ENCODE measurements at regions not wholly inside any gene's neighbourhood (a gene's known extent, or its start where the extent isn't known, plus 50 kb on each side); places are given as distances from the start of the nearest gene placed in this dataset.

- no peak for DNase-seq
- Histone ChIP-seq H3K27ac (ENCODE audit: low read length) (no peak overlapping the region), H3K36me3 (ENCODE audit: control insufficient read depth, insufficient read depth, low read length) (no peaks in the 10 kb centered on the region), H3K4me1 (ENCODE audit: control insufficient read depth, insufficient read depth, low read length) (no peaks in the 10 kb centered on the region), H3K27me3 (ENCODE audit: control insufficient read depth, insufficient read depth, low read length) (no peaks in the 10 kb centered on the region), H3K9me3 (replicated peaks; ENCODE audit: control insufficient read depth, low read depth, low read length) (no peaks in the 10 kb centered on the region), H3K4me3 (ENCODE audit: low read length) (no peak overlapping the region)
- no CpG with 5 or more reads among the region's 1 CpG for WGBS (ENCODE audit: insufficient coverage)
Observed at GRCh38 chr5:123800640-123801039, 288.7 kb downstream of the CSNK1G3 start.

GRCh38 chr5:123795688-123796087 is 283.7 kb downstream of the CSNK1G3 start:
- H3K36me3 ChIP-seq (ENCODE audit: control insufficient read depth, insufficient read depth, low read length) = no peaks in the 10 kb centered on the region
- no peaks in the 10 kb centered on the region for H3K4me1 ChIP-seq (ENCODE audit: control insufficient read depth, insufficient read depth, low read length)
- no peaks in the 10 kb centered on the region for H3K9me3 ChIP-seq (replicated peaks; ENCODE audit: control insufficient read depth, low read depth, low read length)
- no peak overlapping the region for H3K4me3 ChIP-seq (ENCODE audit: low read length)
- no peaks in the 10 kb centered on the region for H3K27me3 ChIP-seq (ENCODE audit: control insufficient read depth, insufficient read depth, low read length)
- DNase-seq = no peak
- WGBS (ENCODE audit: insufficient coverage) = no CpG with 5 or more reads among the region's 3 CpGs
- no peak overlapping the region for H3K27ac ChIP-seq (ENCODE audit: low read length)

- Histone ChIP-seq H3K4me3 (ENCODE audit: low read length) (no peak overlapping the region), H3K27me3 (ENCODE audit: control insufficient read depth, insufficient read depth, low read length) (no peaks in the 10 kb centered on the region), H3K9me3 (replicated peaks; ENCODE audit: control insufficient read depth, low read depth, low read length) (peaks cover 12% of the 10 kb centered on the region), H3K36me3 (ENCODE audit: control insufficient read depth, insufficient read depth, low read length) (no peaks in the 10 kb centered on the region), H3K4me1 (ENCODE audit: control insufficient read depth, insufficient read depth, low read length) (peaks cover 12% of the 10 kb centered on the region), H3K27ac (ENCODE audit: low read length) (no peak overlapping the region)
- WGBS (ENCODE audit: insufficient coverage) = no CpG with 5 or more reads among the region's 2 CpGs
- no peak for DNase-seq
Observed at GRCh38 chr5:123790226-123790625, 278.2 kb downstream of the CSNK1G3 start.

- H3K4me1 ChIP-seq (ENCODE audit: control insufficient read depth, insufficient read depth, low read length) = peaks cover 14% of the 10 kb centered on the region
- H3K27ac ChIP-seq (ENCODE audit: low read length) = no peak overlapping the region
- no peak overlapping the region for H3K4me3 ChIP-seq (ENCODE audit: low read length)
- H3K9me3 ChIP-seq (replicated peaks; ENCODE audit: control insufficient read depth, low read depth, low read length) = peaks cover 12% of the 10 kb centered on the region
- no peaks in the 10 kb centered on the region for H3K36me3 ChIP-seq (ENCODE audit: control insufficient read depth, insufficient read depth, low read length)
- no peaks in the 10 kb centered on the region for H3K27me3 ChIP-seq (ENCODE audit: control insufficient read depth, insufficient read depth, low read length)
- peak; percentile 61 for DNase-seq
Observed at GRCh38 chr5:123787635-123788034, 275.7 kb downstream of the CSNK1G3 start.

DNA sequence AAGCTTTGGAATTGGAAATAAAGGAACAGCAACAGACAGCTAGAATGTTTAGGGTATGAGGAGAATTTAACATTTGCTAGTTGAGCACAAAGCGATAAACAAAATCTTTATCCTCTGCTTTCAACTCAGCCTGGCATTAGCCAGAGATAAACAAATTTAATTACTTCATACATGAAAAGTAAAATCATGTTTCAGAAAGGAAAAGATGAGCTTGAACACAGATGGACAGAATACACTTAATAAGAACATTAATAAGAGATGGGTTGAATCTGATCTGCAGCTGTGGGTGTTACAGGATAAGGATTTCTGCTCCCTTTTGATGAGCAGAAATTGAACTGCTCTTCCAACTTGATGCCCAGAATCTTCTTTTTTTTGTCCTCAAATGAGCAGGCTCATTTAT is 275.2 kb downstream of the CSNK1G3 start:
- no peak overlapping the region for H3K4me3 ChIP-seq (ENCODE audit: low read length)
- no CpG with 5 or more reads among the region's 1 CpG for WGBS (ENCODE audit: insufficient coverage)
- DNase-seq = no peak
- H3K9me3 ChIP-seq (replicated peaks; ENCODE audit: control insufficient read depth, low read depth, low read length) = peaks cover 12% of the 10 kb centered on the region
- no peak overlapping the region for H3K27ac ChIP-seq (ENCODE audit: low read length)
- peaks cover 14% of the 10 kb centered on the region for H3K4me1 ChIP-seq (ENCODE audit: control insufficient read depth, insufficient read depth, low read length)
- H3K36me3 ChIP-seq (ENCODE audit: control insufficient read depth, insufficient read depth, low read length) = no peaks in the 10 kb centered on the region
- no peaks in the 10 kb centered on the region for H3K27me3 ChIP-seq (ENCODE audit: control insufficient read depth, insufficient read depth, low read length)

- Histone ChIP-seq H3K27me3 (ENCODE audit: control insufficient read depth, insufficient read depth, low read length) (no peaks in the 10 kb centered on the region), H3K4me3 (ENCODE audit: low read length) (no peak overlapping the region), H3K36me3 (ENCODE audit: control insufficient read depth, insufficient read depth, low read length) (no peaks in the 10 kb centered on the region), H3K27ac (ENCODE audit: low read length) (peak overlapping the region; percentile 87), H3K9me3 (replicated peaks; ENCODE audit: control insufficient read depth, low read depth, low read length) (peaks cover 12% of the 10 kb centered on the region), H3K4me1 (ENCODE audit: control insufficient read depth, insufficient read depth, low read length) (peaks cover 14% of the 10 kb centered on the region)
- no CpG with 5 or more reads among the region's 5 CpGs for WGBS (ENCODE audit: insufficient coverage)
- no peak for DNase-seq
Observed at GRCh38 chr5:123786411-123786810, 274.4 kb downstream of the CSNK1G3 start.

DNA sequence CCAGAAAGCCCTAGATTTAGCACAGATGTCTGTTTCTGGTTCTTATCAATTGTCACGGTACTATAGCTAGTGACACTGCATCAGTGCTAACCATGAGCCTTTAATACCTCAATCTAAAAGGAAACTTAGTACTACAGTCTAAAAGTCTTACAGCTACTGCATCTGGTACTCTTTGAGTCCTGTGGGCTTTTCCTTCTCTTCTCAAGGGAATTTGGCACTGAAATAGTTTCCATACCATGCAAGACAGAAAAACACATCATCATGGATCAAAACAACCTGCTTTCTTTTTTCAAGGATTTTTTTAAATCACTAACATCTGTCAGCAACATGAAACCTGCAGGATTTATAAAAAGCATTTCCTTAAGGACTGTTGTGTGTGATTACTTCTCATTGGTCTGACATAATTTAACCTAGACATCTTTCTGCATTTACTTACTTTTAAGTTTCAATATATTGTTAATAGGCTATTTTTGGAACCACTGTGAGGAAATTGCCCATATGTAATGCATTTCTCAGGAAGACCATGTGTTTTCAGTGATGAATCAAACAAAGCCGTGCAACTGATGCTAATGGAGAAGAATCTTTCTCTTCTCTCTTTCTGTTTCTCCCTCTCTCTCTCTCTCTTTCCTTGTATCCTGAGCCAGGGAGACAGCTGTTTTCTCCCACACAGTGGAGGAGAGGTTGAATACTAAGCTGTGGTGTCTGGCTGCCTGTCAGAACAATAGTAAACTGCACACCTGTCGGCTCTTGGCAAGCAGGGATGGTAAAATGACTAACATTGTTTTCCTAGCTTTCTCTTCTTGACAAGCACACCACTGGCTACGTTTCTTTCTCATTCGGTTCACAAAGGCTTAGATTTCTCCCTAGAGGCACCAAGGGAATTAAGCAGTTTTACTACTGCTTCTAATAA is 273.4 kb downstream of the CSNK1G3 start:
- no peaks in the 10 kb centered on the region for H3K27me3 ChIP-seq (ENCODE audit: control insufficient read depth, insufficient read depth, low read length)
- no CpG with 5 or more reads among the region's 5 CpGs for WGBS (ENCODE audit: insufficient coverage)
- peak; percentile 95 for DNase-seq
- H3K4me3 ChIP-seq (ENCODE audit: low read length) = peak overlapping the region; percentile 1
- H3K4me1 ChIP-seq (ENCODE audit: control insufficient read depth, insufficient read depth, low read length) = peaks cover 14% of the 10 kb centered on the region
- no peaks in the 10 kb centered on the region for H3K36me3 ChIP-seq (ENCODE audit: control insufficient read depth, insufficient read depth, low read length)
- H3K9me3 ChIP-seq (replicated peaks; ENCODE audit: control insufficient read depth, low read depth, low read length) = peaks cover 12% of the 10 kb centered on the region
- H3K27ac ChIP-seq (ENCODE audit: low read length) = peak overlapping the region; percentile 87

GRCh38 chr5:123783421-123783820 is 271.4 kb downstream of the CSNK1G3 start:
- Histone ChIP-seq H3K27ac (ENCODE audit: low read length) (no peak overlapping the region), H3K9me3 (replicated peaks; ENCODE audit: control insufficient read depth, low read depth, low read length) (no peaks in the 10 kb centered on the region), H3K36me3 (ENCODE audit: control insufficient read depth, insufficient read depth, low read length) (no peaks in the 10 kb centered on the region), H3K27me3 (ENCODE audit: control insufficient read depth, insufficient read depth, low read length) (no peaks in the 10 kb centered on the region), H3K4me1 (ENCODE audit: control insufficient read depth, insufficient read depth, low read length) (peaks cover 14% of the 10 kb centered on the region), H3K4me3 (ENCODE audit: low read length) (no peak overlapping the region)
- DNase-seq = peak; percentile 64
- no CpG with 5 or more reads among the region's 1 CpG for WGBS (ENCODE audit: insufficient coverage)

GRCh38 chr5:123778641-123779040 is 266.7 kb downstream of the CSNK1G3 start:
- no peaks in the 10 kb centered on the region for H3K9me3 ChIP-seq (replicated peaks; ENCODE audit: control insufficient read depth, low read depth, low read length)
- no peak overlapping the region for H3K4me3 ChIP-seq (ENCODE audit: low read length)
- no peaks in the 10 kb centered on the region for H3K4me1 ChIP-seq (ENCODE audit: control insufficient read depth, insufficient read depth, low read length)
- no peaks in the 10 kb centered on the region for H3K36me3 ChIP-seq (ENCODE audit: control insufficient read depth, insufficient read depth, low read length)
- no peaks in the 10 kb centered on the region for H3K27me3 ChIP-seq (ENCODE audit: control insufficient read depth, insufficient read depth, low read length)
- H3K27ac ChIP-seq (ENCODE audit: low read length) = no peak overlapping the region
- no peak for DNase-seq
- 92% methylated on average over 5 of the region's 7 CpGs for WGBS (ENCODE audit: insufficient coverage)

- Histone ChIP-seq H3K27ac (ENCODE audit: low read length) (no peak overlapping the region), H3K9me3 (replicated peaks; ENCODE audit: control insufficient read depth, low read depth, low read length) (peaks cover 8% of the 10 kb centered on the region), H3K27me3 (ENCODE audit: control insufficient read depth, insufficient read depth, low read length) (peaks cover 3% of the 10 kb centered on the region), H3K36me3 (ENCODE audit: control insufficient read depth, insufficient read depth, low read length) (no peaks in the 10 kb centered on the region), H3K4me3 (ENCODE audit: low read length) (no peak overlapping the region), H3K4me1 (ENCODE audit: control insufficient read depth, insufficient read depth, low read length) (no peaks in the 10 kb centered on the region)
- no peak for DNase-seq
Observed at GRCh38 chr5:123776761-123777160, 264.8 kb downstream of the CSNK1G3 start.

DNA sequence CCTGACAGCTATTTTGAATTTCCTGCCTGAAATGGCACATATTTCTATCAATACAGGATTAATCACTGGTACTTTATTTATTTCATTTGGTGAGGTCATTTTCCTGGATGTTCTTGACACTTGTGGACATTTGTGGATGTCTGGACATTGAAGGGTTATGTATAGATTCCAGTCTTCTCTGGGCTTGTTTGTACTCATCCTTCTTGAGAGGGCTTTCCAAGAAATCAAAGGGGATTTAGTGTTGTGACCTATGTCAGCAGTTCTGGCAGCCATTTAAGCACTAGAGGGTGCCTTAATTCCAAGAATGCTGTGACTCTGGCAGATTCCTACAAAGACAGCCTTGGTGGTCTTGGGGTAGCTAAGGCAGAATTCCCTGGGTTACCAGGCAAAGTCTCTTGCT is 259.7 kb downstream of the CSNK1G3 start:
- no peaks in the 10 kb centered on the region for H3K4me1 ChIP-seq (ENCODE audit: control insufficient read depth, insufficient read depth, low read length)
- no peak for DNase-seq
- H3K27me3 ChIP-seq (ENCODE audit: control insufficient read depth, insufficient read depth, low read length) = peaks cover 3% of the 10 kb centered on the region
- no peak overlapping the region for H3K4me3 ChIP-seq (ENCODE audit: low read length)
- no peaks in the 10 kb centered on the region for H3K36me3 ChIP-seq (ENCODE audit: control insufficient read depth, insufficient read depth, low read length)
- H3K9me3 ChIP-seq (replicated peaks; ENCODE audit: control insufficient read depth, low read depth, low read length) = peaks cover 20% of the 10 kb centered on the region
- H3K27ac ChIP-seq (ENCODE audit: low read length) = no peak overlapping the region

All from muscle of leg (tissue), 3 donors.